Activated naive CD4-positive, alpha-beta T cell treated with Interleukin-2 at 50 U/mL for 16 hours (primary cell): ENCODE measurements at regions not wholly inside any gene's neighbourhood (a gene's known extent, or its start where the extent isn't known, plus 50 kb on each side); places are given as distances from the start of the nearest gene placed in this dataset.
"Not testable (repeated sequence)": the region's sequence is repeated elsewhere in the genome, so short reads cannot be mapped to it uniquely, and the experiment has no call there.

ENCODE experiments used
- DNase-seq: peaks from one replicate; pipeline ENCODE4 v3.0.0-alpha.2; 2020

DNA sequence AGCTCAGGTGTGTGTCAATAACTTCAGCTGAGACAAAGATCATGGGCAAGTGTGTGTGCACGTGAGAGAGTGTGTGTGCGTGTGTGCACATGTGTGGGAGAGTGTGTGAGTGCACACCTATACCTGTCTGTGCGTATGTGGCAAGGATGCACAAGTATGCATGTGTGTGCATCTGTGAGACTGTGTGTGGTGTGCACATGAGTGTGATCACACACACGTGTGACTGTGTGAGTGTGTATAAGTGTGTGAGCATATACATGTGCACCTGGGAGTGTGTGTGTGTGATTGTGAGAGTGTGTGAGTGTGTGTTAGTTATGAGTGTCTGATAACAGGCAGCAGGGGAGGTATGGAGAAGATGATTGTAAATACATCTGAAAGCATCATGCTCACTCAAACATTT, 657.3 kb upstream of the PFKP start:
- DNase-seq: no peak

DNA sequence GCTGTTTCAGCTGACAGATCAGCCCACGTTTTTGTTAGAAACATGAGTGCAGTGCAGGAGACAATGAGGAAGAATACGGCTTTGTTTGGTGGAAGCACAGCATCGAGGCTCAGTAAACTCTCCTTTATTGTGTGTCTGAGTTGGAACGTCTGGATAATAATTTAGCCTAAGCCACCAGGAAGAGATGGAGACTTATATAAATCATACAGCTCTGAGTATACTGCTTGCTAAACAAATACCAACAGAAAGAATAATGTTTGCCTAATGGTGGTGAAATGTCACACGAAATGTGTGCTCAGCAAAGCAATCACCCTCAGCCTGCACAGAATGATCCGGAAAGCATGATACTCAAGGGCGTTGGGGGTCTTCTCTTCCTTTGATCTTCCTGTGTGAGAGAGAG, 664.1 kb upstream of the ADARB2 start:
- no peak for DNase-seq

DNA sequence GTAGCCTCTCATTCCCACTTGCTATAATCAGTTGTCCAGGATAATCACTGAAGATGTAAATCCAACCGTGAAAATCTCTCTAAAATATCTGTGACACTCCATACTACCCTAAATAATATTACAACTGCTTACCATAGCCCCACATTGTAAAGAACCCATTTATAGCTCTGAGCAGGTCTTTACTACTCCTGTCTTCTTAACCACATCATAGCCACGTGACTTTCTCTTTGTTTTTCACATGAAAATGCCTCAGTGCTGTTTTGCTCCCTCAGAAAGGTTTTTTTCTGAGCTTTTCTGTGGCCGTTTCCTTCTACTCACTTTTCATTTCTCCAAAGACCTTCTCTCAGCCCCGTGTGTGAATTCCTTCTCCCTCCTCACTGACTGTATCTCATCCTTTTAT, 662.2 kb upstream of the ADARB2 start:
- no peak for DNase-seq

DNA sequence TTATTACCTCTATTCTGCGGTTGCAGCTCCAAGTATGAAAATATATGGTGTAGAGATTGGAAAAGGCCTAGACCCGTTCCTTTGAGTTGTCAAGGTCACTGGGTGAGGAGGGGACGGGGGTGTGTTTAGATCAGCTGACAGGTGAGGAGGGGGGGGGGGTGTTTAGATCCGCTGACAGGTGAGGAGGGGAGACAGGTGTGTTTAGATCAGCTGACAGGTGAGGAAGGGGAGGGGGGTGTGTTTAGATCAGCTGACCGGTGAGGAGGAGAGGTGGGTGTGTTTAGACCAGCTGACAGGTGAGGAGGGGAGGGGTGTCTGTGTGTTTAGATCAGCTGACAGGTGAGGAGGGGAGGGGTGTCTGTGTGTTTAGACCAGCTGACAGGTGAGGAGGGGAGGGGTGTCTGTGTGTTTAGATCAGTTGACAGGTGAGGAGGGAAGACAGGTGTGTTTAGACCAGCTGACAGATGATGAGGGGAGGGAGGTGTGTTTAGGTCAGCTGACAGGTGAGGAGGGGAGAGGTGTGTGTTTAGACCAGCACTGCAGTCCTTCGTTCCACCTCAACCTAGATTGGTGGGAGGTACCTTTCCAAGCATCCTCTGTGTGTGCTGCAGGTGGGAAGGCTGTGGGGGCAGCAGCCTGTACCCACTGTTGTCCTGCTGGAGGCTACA, 655.0 kb upstream of the ADARB2 start:
- DNase-seq: no peak

DNA sequence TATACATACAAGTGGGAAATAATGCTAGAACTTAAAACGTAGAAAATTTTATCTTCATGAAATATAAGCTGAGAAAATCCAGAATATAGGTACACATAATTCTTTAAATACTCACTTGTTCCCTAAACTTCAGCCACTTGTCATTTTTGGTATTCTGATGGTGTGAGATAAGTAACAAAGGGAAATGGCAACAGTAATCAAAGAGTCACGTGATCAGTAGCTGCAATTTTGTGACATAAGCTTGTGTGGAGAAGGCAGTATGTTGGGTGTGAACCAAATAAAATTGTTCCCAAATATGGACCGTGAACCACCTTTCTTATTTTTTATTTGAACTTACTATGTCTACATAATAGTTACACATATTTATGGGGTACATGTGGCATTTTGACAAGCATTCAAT, 650.3 kb upstream of the ADARB2 start:
- no peak for DNase-seq

DNA sequence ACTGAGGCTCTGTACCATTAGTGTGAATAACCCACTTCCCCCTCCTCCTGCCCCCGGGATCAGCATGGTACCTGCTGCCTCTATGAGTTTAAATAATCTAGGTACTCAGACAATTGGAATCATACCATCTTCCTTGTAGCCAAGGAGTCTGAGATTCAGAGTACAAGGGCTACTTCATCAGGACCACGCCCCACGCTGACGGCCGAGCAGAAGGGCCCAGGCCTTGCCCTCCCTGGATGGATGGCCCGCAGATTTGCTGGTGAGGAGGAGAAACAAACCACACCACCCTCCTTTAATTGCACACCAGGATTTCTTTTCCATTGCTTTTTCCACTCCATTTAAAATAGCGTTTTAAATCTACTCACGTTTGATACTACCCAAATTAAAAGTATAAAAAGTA, 649.9 kb upstream of the ADARB2 start:
- no peak for DNase-seq

DNA sequence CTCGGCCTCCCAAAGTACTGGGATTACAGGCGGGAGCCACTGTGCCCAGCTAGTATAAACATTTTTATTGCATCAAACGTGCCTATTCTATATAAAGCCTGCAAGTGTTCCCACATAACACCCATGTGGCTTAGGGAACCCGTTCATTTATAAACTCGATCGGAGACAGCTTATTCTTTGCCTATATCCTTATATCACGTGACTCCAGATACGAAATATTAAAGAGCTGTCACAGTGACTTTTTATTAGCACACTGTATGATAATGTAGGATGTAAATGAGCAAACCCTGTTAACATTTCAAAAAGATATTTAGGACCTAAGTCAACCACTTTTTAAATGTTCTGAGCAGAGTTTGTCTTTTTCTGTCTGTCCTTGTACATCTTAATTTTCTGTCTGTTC, 642.9 kb upstream of the ADARB2 start:
- DNase-seq: no peak

DNA sequence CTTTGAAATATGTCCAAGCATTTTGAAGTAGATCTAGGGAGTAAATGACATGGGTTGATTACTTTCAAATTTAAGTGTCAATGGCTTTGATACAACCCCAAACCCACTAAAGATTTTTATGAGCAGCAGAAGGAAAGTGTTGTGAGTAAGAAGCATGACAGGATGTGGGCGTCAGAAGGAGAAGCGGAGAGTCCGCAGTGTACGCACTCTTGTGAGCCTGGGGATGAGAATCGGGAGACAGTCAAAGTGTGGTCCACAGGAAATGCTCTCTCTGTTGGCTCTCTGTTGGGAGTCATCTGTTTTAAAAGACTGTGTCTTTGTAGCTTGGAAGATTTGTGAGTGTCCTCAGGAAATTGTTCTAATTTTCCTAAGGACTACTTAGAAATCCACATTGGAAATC, 629.8 kb upstream of the ADARB2 start:
- no peak for DNase-seq

DNA sequence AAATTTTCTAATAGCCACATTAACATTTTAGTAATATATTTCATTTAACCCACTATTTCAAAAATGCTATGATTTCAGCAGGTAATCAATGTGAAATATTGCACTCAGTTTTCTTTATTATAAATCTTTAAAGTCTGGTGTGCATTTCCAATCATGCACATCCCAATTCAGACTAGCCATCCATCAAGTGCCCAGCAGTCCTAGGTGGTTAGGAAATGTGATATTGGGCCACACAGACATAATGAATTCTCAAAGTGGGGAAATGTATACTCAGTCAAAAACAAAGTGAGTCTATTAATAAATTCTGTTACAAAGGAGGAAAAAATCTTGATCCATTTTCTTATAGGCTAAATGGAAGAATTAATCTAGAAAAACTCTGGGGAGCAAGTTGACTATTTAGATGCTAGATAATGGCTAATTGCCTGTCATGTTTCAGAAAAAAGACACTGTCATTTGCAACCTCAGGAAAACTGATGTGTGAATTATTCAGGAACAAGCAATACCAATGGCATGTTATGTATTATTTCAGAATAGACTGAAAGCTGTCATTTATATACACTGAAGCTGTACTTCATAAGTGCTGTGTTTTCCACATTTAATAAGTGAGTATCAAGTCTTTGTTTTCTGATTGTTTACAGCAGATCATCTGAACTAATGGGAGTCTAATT, 629.1 kb upstream of the ADARB2 start:
- DNase-seq: no peak

DNA sequence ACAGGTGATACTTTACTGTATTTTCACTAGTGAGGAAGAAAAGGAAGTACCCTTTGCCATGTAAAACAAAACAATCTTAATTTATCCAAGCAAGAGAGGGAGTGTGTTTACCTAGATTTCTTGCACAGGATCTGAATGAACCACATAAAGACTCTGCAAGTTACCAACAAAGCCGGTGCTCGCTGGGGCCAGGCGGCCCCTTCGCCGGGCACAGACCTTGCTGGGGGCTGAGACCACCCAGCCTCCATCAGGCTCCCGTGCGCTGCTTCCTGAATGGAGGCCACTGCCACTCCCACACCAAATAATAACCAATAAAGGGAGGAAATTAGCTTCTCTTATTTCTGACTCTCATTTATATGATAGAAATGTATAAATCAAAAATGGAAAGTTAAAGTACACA, 625.0 kb upstream of the ADARB2 start:
- DNase-seq: no peak

DNA sequence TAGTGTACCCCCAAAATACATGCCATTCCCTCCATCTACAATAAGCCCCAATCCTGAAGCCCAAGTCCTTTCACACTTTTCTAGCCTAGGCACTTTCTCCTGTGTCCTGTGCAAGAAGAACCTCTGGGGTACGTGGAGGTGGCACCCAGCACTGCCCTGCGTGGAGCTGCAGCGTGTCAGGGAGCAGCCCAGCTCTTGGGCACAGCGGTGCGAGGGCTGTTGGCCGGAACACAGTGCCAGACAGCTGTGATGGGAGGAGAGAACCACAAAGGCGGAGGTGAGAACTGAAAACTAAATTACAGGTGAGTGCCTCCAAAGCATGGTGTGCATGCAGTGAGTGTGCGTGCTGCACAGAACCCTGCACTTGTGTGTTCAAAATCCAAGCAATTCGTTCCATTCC, 621.3 kb upstream of the ADARB2 start:
- no peak for DNase-seq

DNA sequence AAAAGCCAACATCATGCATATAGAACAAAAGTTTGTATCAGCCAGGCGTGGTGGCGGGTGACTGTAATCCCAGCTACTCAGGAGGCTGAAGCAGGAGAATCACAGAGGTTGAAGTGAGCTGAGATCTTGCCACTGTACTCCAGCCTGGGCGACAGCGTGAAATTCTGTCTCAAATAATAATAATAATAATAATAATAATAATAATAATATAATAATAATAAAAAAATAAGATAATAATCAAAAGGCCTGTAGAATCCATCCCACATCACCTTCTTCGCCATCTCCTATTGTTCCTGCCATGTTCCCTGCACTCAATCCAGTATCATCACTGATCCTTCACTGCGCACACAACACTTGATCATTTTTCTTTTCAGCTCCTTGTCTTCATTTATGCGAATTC, 619.3 kb upstream of the ADARB2 start:
- DNase-seq: no peak

DNA sequence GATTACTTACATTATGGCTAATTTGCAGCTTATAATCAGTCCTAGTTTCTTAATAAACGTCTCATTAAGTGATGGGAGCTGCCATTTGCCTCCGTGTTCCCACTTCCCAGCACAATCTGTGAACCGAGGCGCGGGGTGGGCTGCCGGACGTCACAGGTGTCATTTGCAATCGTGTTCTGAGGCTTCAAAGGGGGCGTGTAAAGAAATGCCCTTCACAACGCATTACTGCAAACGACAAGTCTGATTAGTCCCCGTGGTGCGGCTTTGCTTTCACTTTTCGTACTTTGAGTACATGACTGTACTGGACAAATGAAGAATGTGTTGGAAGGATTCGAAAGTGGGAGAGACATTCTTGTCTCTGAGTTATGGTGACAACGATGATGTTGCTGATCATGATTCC, 614.2 kb upstream of the ADARB2 start:
- DNase-seq: no peak

DNA sequence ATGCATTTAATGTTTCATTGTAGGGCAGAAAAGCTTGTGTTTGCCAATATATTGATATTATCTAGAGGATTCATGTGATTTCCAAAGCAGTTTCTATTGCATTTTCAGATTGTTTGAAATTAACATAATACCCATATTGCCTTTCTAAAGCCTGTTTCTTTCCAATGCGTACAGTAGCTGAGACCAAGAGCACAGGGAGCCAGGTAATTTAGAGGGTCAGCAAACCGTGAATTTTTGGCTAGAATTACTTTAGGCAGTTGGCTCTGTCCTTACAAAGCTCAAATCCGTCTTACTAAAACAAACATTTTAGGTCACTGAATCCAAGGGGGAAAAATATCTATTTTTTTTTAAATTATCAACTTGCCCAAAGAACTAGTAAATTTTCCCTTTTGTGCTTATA, 604.9 kb upstream of the ADARB2 start:
- DNase-seq: no peak

DNA sequence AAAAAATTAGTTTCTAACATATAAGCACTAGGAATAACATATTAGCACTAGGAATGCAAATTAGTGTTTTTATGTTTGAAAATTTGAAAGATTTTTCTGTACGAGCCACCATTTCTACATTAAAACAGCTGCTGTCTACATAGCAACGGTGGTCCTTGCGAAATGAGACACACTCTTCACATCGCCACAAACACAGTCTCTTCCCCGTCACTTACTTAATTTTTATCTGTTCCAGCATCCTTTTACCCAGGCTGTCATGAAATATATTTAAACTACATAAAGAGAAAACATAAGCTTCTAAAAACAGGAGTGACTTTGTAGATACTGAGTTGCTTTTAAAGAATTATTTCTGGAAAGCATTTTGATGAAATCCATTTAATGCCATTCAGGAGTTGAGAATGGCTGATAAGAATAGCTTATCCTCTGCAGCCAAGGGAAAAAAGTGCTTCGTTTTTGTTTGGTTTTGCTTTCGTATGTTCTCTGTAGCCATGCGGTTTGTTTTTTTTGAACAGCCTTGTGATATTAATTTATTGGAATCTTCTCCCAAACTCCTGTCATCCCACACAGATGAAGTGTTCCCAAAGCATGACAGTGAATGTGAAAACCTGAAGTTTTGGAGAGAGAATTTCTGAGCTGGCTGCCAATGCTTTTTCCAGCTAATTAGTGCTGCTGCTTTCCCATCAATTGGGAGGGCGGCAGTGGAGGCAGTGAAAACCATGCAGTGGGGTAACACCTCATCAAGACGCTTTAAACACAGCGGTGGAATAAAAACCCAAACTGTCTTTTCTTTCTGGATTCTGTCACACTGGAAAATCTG, 603.7 kb upstream of the ADARB2 start:
- no peak for DNase-seq

DNA sequence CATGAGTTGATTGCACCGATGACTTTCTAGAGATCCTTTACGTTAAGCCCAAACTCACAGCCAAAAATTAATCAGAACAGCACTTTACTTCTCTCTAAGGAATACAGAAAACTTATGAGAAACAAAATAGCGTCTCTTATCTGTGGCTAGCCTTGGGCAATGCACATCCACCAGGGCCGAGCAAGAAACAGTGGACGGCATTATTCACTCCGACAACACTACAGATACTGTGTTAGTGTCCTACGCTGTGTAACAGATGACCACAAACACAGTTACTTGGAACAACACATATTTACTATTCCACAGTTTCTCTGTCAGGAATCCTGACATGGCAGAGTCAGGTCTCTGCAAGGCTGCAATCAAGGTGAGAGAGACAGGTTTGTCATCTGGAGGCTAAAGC, 598.3 kb upstream of the ADARB2 start:
- DNase-seq: no peak

DNA sequence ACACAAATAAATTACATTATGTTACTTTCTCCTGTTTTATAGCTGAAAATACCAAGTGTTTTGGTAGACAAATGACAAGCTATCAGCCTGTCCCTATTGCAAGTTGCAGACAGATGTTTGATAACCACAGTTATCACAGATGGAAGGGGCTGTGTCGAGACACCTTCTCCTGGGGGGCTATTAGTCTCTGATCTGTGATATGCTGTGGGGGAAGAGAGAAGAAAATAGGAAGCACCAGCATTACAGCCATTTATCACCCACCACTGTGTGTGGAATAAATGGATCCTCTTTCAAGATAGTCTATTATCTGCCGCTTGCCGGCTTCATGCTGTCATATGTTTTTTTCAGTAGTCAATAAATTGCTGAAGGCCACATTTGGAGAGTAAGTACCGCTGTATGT, 597.2 kb upstream of the ADARB2 start:
- no peak for DNase-seq

DNA sequence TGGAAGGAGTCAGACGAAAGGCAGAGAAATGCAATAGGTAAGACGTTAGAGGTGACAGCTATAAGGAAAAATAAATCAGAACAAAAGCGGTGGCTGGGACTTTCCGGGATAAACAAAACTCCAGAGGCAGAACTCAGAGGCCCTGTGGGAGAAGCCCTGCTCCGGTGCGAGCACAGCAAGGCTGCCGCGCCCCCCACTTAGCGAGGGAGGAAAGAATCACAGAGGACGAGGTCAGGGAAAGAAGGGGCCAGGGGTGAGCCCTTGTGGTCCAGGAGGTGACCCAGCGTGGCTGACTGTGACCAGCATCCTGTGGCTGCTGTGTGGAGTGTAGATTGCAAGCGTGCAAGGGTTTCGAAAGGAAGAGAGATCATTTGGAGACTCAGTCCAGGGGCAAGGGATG, 591.8 kb upstream of the ADARB2 start:
- DNase-seq: no peak

DNA sequence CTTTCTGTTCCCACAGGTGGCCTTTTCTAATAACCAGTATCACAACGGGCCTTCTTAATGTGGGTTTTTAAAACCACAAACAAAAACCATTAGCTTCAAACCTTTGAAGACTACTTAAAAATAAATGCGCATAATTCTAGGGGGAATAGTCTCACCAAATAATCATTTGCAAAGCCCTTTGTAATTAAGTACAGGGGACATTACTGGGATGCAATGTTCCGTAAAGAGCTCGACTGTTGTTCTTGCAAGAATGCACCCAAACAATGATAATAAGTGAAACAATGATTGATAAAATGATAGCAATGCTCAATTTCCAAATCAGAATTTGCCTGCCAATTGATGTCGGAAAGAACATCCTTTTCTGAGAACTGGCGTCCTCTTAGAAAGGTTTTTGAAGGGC, 589.1 kb upstream of the ADARB2 start:
- no peak for DNase-seq

DNA sequence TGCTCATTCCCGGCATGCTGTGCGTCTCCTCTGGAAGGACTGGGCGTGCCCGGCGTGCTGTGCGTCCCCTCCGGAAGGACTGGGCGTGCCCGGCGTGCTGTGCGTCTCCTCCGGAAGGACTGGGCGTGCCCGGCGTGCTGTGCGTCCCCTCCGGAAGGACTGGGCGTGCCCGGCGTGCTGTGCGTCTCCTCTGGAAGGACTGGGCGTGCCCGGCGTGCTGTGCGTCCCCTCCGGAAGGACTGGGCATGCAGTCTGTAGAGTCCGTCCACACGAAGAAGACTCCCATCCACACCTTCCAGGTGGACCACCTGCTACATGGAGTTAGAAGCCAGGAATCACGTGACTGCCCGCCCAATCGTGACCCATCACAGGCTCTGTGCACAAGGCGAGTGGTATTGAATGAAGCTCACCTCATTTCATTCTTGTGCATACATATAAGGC, 577.7 kb upstream of the ADARB2 start:
- DNase-seq: not testable (repeated sequence)

DNA sequence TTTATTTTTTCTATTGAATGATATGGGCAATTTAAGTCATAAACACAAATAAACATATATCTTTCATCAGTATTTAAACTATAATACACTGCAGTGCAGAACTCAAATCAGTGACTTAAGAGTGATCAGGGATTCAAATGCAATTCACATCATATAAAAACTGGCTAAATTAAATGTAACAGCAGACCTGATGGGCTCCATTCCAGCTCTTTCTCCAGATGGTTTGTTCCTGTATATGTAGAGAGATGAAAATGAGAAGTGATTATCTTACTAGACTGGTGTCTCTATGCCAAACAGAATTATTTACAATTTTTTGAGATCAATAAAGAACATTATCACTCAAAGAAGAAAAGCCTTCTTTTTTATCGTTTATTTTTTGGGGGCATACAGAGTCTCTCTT, 568.8 kb upstream of the ADARB2 start:
- no peak for DNase-seq

DNA sequence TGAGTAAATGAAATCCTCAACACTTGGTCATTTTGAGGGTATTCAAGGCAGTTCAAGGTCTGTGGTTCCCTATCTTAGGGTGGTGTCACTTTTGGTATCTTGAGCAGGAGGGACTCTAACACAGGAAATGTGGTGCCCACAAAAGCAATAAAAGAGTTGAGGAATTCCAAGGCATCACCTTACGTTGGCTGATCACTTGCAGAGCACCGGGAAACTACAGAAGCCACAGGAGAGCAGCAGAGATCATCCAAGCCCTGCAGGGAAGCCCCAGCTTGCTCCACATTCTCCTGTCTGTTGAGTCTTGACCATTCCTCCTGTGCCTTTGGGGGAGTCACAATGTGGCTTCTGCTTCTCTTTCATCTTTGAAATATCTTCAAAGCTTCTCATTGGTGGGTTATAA, 565.8 kb upstream of the ADARB2 start:
- no peak for DNase-seq

DNA sequence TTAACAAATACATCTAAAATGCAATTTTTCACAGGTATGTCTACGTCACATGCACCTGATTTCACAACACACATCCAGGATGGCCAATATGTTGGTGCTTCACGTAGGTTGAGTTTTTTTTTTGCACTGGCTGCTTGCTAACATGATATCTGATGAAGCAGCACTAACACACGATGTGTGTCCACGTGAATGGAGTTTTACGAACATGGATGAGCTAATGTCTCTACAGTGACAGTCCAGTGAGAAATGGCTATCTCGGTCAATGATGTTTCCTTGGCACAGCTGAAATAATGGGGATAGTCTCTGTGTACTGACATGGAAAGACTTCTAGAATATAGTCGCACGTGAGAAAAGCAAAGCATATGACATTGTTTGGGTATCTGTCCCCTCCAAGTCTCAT, 563.9 kb upstream of the ADARB2 start:
- DNase-seq: no peak

DNA sequence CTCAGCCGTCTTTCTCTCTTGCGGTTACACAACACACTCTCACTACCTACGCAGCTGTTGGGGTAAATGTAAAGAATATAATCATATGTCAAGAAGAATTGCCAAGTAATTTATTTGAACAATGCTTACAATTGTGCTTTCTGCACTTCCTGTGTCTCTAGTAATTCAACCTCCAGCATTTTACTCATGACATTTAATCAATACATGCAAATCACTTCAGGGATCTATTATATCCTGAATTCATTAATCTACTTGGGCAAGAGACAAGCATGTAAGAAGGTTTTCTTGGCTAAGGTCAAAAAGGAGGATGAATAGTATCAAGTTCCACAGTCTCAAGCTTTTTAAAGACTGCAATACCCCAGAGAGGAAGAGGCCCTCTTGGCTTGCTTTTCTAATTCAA, 562.9 kb upstream of the ADARB2 start:
- no peak for DNase-seq
